GM06990 (cell line): ENCODE measurements at regions not wholly inside any gene's neighbourhood (a gene's known extent, or its start where the extent isn't known, plus 50 kb on each side); places are given as distances from the start of the nearest gene placed in this dataset.
"Not testable (repeated sequence)": the region's sequence is repeated elsewhere in the genome, so short reads cannot be mapped to it uniquely, and the experiment has no call there.

Source experiments
- DNase-seq: peaks from one replicate; pipeline ENCODE4 v3.0.0-alpha.2; 2011; ENCODE audit not compliant: insufficient read length; ENCODE audit errors: extremely low read depth
- H3K27me3 ChIP-seq: replicated peaks from 2 replicates; pipeline ENCODE4 v1.6.0; 2011; ENCODE audit warnings: low read length; ENCODE audit not compliant: control insufficient read depth, insufficient read depth
- H3K36me3 ChIP-seq: 2 replicates; pipeline ENCODE4 v1.5.1; 2011; ENCODE audit warnings: low read length; ENCODE audit not compliant: control insufficient read depth, insufficient read depth
- H3K4me3 ChIP-seq: replicated peaks from 2 replicates; pipeline ENCODE4 v1.5.1; 2011; ENCODE audit warnings: low read depth, mild to moderate bottlenecking, control low read depth, low read length
- TF ChIP-seq, protein P1 (sequence below): IDR thresholded peaks from 2 replicates; pipeline ENCODE4 v1.5.1; 2011; ENCODE audit warnings: low read length, control low read depth, mild to moderate bottlenecking, inconsistent platforms; ENCODE audit not compliant: insufficient read depth, poor library complexity, severe bottlenecking

DNA sequence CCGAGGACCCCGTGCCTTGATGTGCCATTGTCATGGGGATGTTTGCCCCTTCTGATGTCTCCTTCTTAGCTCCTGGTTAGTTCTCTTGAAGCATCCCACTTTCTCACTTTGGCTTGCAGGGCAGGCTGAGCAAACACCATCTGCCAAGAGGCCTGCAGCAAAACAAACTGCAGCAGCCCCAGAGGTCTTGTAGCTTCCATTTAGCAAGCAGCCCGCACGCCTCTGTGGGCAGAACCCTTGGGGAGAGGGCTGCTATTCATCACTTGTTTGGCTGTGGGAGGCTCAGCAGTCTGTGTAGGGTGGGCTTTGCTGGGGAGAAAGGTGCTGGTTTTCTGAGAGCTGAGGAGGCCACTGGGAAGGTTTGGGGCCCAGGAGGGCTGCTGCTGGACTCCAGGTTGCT, 56.7 kb downstream of the KCNC4 start:
- DNase-seq = no peak
- H3K36me3 ChIP-seq = no peaks in the 10 kb centered on the region
- no peaks in the 10 kb centered on the region for H3K27me3 ChIP-seq
- TF ChIP-seq, protein P1, sequence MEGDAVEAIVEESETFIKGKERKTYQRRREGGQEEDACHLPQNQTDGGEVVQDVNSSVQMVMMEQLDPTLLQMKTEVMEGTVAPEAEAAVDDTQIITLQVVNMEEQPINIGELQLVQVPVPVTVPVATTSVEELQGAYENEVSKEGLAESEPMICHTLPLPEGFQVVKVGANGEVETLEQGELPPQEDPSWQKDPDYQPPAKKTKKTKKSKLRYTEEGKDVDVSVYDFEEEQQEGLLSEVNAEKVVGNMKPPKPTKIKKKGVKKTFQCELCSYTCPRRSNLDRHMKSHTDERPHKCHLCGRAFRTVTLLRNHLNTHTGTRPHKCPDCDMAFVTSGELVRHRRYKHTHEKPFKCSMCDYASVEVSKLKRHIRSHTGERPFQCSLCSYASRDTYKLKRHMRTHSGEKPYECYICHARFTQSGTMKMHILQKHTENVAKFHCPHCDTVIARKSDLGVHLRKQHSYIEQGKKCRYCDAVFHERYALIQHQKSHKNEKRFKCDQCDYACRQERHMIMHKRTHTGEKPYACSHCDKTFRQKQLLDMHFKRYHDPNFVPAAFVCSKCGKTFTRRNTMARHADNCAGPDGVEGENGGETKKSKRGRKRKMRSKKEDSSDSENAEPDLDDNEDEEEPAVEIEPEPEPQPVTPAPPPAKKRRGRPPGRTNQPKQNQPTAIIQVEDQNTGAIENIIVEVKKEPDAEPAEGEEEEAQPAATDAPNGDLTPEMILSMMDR = no peak
- no peak overlapping the region for H3K4me3 ChIP-seq

DNA sequence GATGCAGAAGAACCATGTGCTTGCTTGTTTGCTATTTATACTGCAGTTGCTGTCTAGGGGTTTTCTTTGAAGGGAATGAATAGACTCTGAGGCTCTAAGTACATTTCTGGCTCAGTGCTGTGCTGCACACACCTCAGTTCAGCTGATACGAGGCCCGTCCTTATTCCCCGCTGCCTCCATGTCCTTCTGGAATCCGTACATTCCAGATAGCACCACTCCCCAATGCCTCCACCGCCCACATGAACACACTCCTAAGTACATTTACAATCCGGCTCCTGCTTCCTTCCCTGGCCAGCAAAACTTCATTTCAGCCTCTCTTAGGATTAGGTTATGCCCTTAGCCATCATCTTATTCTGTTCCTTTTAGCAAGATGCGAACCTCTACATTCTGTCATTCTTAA, 57.1 kb downstream of the KCNC4 start:
- DNase-seq = no peak
- Histone ChIP-seq H3K4me3 (no peak overlapping the region), H3K27me3 (no peaks in the 10 kb centered on the region), H3K36me3 (no peaks in the 10 kb centered on the region)
- TF ChIP-seq, protein P1 = no peak

DNA sequence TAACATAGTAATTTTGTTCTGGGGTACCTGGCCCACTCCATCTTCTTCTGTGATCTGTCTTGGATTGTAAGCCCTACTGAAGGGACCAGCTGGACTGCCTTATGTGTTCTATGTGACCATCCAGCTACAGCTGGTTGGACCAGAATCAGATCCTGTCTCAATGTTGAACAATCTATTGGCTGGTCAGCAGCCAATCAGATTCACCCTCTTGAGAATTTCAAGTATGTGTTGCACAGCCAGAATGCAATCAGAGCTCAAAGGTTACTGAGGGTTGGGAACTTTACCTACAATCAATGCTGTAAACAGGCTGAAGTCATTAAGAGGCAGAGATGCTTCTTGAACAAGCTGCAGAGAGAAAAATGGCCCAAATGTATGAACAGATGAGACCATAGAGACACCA, 61.9 kb downstream of the KCNC4 start:
- Histone ChIP-seq H3K36me3 (no peaks in the 10 kb centered on the region), H3K27me3 (no peaks in the 10 kb centered on the region), H3K4me3 (no peak overlapping the region)
- TF ChIP-seq, protein P1 = no peak
- DNase-seq = no peak

DNA sequence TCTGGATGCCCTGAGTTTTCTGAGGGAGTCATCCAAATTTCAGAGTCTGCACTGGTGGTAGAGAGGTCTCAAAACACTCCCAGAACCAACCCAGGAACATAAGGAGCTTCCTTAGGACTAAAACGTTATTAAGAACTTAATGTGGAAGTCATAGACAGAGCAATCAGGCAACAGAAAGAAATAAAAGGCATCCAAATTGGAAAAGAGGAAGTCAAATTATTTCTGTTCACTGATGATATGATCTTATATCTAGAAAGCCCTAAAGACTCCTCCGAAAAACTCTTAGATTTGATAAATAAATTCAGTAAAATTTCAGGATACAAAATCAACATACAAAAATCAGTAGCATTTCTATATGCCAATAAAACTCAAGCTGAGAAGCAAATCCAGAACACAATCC, 63.7 kb downstream of the KCNC4 start:
- DNase-seq, H3K4me3 ChIP-seq, H3K36me3 ChIP-seq, H3K27me3 ChIP-seq: not testable (repeated sequence)

DNA sequence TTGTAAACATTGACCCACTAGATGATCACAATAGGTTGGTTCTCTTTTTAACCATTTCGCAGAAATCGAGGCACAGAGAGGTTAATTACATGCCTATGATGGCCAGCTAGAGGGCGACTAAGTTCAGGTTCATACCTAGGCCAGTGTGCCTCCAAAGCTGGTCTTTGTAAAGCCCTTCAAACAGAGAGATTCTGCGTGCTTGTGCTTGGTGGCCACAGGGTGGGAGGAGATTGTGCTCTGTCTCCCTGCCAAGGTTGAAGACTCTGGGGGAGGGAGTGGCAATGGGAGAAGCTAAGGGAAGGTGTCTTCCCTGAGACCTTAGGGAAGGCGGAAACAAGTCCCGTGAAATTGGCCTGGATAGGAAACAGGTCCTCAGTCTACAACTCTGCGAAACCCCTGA, 59.1 kb upstream of the RBM15 start:
- Histone ChIP-seq H3K36me3 (no peaks in the 10 kb centered on the region), H3K27me3 (no peaks in the 10 kb centered on the region), H3K4me3 (no peak overlapping the region)
- TF ChIP-seq, protein P1 = peak; percentile 5
- DNase-seq = no peak

DNA sequence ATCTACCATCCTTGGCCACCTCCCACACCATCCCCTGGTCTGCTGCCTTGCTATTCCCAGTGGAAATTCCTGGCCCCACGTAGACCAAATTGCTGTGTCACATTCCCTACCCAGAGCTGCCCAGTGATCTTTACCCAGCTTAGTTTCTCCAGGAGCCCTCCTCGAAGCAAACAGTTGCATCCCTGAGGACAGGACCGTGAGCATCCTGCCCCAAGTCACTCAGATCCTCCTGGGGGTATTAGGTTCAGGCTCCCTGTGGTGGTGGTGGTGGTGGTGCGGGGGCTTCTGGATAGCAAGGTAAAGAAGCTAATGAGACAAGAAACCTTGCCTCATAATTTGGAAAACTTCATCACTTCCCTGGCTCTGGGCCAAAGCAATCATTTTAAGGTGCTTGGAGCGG, 58.4 kb upstream of the RBM15 start:
- Histone ChIP-seq H3K36me3 (no peaks in the 10 kb centered on the region), H3K4me3 (no peak overlapping the region), H3K27me3 (no peaks in the 10 kb centered on the region)
- no peak for DNase-seq
- TF ChIP-seq, protein P1 = no peak
